ENCODE measurements at regions not wholly inside any gene's neighbourhood (a gene's known extent, or its start where the extent isn't known, plus 50 kb on each side); places are given as distances from the start of the nearest gene placed in this dataset.
"Not testable (repeated sequence)": the region's sequence is repeated elsewhere in the genome, so short reads cannot be mapped to it uniquely, and the experiment has no call there.

- Histone ChIP-seq H3K4me1 (no peaks in the 10 kb centered on the region), H3K9me3 (no peaks in the 10 kb centered on the region), H3K27ac (no peak overlapping the region), H3K4me3 (no peak overlapping the region), H3K27me3 (no peaks in the 10 kb centered on the region), H3K36me3 (no peaks in the 10 kb centered on the region)
- WGBS, 2 donors (ENCODE audit: low coverage in 1 of 2), result 81 to 90% methylated on average over 1 of the region's 1 CpG
- no peak for ATAC-seq
- TF ChIP-seq CTCF (IDR thresholded peaks at IDR 0.05) (no peak), EP300 (IDR thresholded peaks at IDR 0.05) (no peak), POLR2A (IDR thresholded peaks at IDR 0.05) (no peak), POLR2AphosphoS5 (IDR thresholded peaks at IDR 0.05) (no peak)
Observed at GRCh38 chr4:188992706-188993105, 853.5 kb downstream of the TRIML1 start.

- 41 to 75% methylated on average over 6 of the region's 6 CpGs for WGBS, 2 donors (ENCODE audit: low coverage in 1 of 2)
- H3K4me1 ChIP-seq, result no peaks in the 10 kb centered on the region
- H3K27ac ChIP-seq, result no peak overlapping the region
- no peak for ATAC-seq
- H3K36me3 ChIP-seq, result no peaks in the 10 kb centered on the region
- no peaks in the 10 kb centered on the region for H3K27me3 ChIP-seq
- no peaks in the 10 kb centered on the region for H3K9me3 ChIP-seq
- TF ChIP-seq EP300 (IDR thresholded peaks at IDR 0.05) (no peak), CTCF (IDR thresholded peaks at IDR 0.05) (no peak), POLR2A (IDR thresholded peaks at IDR 0.05) (no peak), POLR2AphosphoS5 (IDR thresholded peaks at IDR 0.05) (no peak)
- H3K4me3 ChIP-seq, result no peak overlapping the region
Observed at GRCh38 chr4:188993871-188994270, 854.6 kb downstream of the TRIML1 start.

GRCh38 chr4:189001283-189001970, 862.2 kb downstream of the TRIML1 start:
- no peak for ATAC-seq
- TF ChIP-seq EP300 (IDR thresholded peaks at IDR 0.05), result no peak
- H3K9me3 ChIP-seq, result peaks cover 0 to 18% (median 0%) of the 10 kb centered on the region in 3 donors
- no peak overlapping the region for H3K4me3 ChIP-seq
- H3K36me3 ChIP-seq, result no peaks in the 10 kb centered on the region
- H3K27ac ChIP-seq, result no peak overlapping the region
- WGBS, 2 donors (ENCODE audit: low coverage in 1 of 2), result 82% methylated on average over 4 of the region's 12 CpGs; no CpG with 5 or more reads in 1 of the 2 donors
- H3K27me3 ChIP-seq, result no peaks in the 10 kb centered on the region
- H3K4me1 ChIP-seq, result no peaks in the 10 kb centered on the region

GRCh38 chr4:189001971-189002450, 862.8 kb downstream of the TRIML1 start:
- H3K27ac ChIP-seq, result no peak overlapping the region
- no peak for ATAC-seq
- TF ChIP-seq POLR2AphosphoS5 (IDR thresholded peaks at IDR 0.05) (no peak), CTCF (IDR thresholded peaks at IDR 0.05) (no peak)
- no peaks in the 10 kb centered on the region for H3K27me3 ChIP-seq
- no peaks in the 10 kb centered on the region for H3K4me1 ChIP-seq
- H3K36me3 ChIP-seq, result no peaks in the 10 kb centered on the region
- WGBS, 2 donors (ENCODE audit: low coverage in 1 of 2), result 94% methylated on average over 8 of the region's 15 CpGs; no CpG with 5 or more reads in 1 of the 2 donors
- peaks cover 0 to 18% (median 0%) of the 10 kb centered on the region in 3 donors for H3K9me3 ChIP-seq
- no peak overlapping the region for H3K4me3 ChIP-seq

- H3K27me3 ChIP-seq, result no peaks in the 10 kb centered on the region
- peaks cover 0 to 18% (median 0%) of the 10 kb centered on the region in 3 donors for H3K9me3 ChIP-seq
- 79 to 96% methylated on average over 4 to 8 of the region's 10 CpGs for WGBS, 2 donors (ENCODE audit: low coverage in 1 of 2)
- no peak overlapping the region for H3K4me3 ChIP-seq
- H3K27ac ChIP-seq, result no peak overlapping the region
- TF ChIP-seq CTCF (IDR thresholded peaks at IDR 0.05), result no peak
- TF ChIP-seq POLR2AphosphoS5 (IDR thresholded peaks at IDR 0.05), result no peak
- no peak for TF ChIP-seq POLR2A (IDR thresholded peaks at IDR 0.05)
- TF ChIP-seq EP300 (IDR thresholded peaks at IDR 0.05), result no peak
- no peaks in the 10 kb centered on the region for H3K36me3 ChIP-seq
- H3K4me1 ChIP-seq, result no peaks in the 10 kb centered on the region
- ATAC-seq, result no peak
Observed at GRCh38 chr4:189002475-189002874, 863.2 kb downstream of the TRIML1 start.

GRCh38 chr4:189010452-189011217, 871.4 kb downstream of the TRIML1 start:
- not testable (repeated sequence) for H3K4me1 ChIP-seq, H3K27me3 ChIP-seq, ATAC-seq, H3K9me3 ChIP-seq, H3K36me3 ChIP-seq, H3K4me3 ChIP-seq, H3K27ac ChIP-seq
- 73 to 86% methylated on average over 6 to 16 of the region's 27 CpGs for WGBS, 2 donors (ENCODE audit: low coverage in 1 of 2)

Measured in gastroesophageal sphincter (tissue), 4 donors.